Osteocyte (in vitro differentiated cells): ENCODE measurements at regions not wholly inside any gene's neighbourhood (a gene's known extent, or its start where the extent isn't known, plus 50 kb on each side); places are given as distances from the start of the nearest gene placed in this dataset.

Experiments used
- DNase-seq: peaks from one replicate; pipeline ENCODE4 v3.0.0; 2021; ENCODE audit warnings: mixed read lengths; ENCODE audit not compliant: unreplicated experiment; ENCODE audit errors: extremely low spot score
- H3K27ac Mint-ChIP-seq: one replicate; pipeline ENCODE4 v1.8.0; 2021; ENCODE audit warnings: mild to moderate bottlenecking, mixed read lengths; ENCODE audit not compliant: unreplicated experiment
- H3K27me3 Mint-ChIP-seq: one replicate; pipeline ENCODE4 v1.8.0; 2021; ENCODE audit warnings: mixed read lengths; ENCODE audit not compliant: unreplicated experiment
- H3K36me3 Mint-ChIP-seq: one replicate; pipeline ENCODE4 v1.8.0; 2021; ENCODE audit warnings: mixed read lengths; ENCODE audit not compliant: unreplicated experiment
- H3K4me1 Mint-ChIP-seq: one replicate; pipeline ENCODE4 v1.8.0; 2021; ENCODE audit warnings: mixed read lengths; ENCODE audit not compliant: unreplicated experiment
- H3K4me3 Mint-ChIP-seq: one replicate; pipeline ENCODE4 v1.8.0; 2021; ENCODE audit warnings: mild to moderate bottlenecking, moderate library complexity, mixed read lengths; ENCODE audit not compliant: unreplicated experiment
- H3K9me3 Mint-ChIP-seq: one replicate; pipeline ENCODE4 v1.8.0; 2021; ENCODE audit warnings: mixed read lengths; ENCODE audit not compliant: unreplicated experiment
- TF ChIP-seq, protein P1 (sequence below): fragments of 200-600 bp; sonication (generic); IDR thresholded peaks from 2 replicates; pipeline ENCODE4 v1.5.0; 2021; ENCODE audit warnings: antibody characterized with exemption, mild to moderate bottlenecking, moderate library complexity

- H3K36me3 Mint-ChIP-seq: no peaks in the 10 kb centered on the region
- H3K4me1 Mint-ChIP-seq: peaks cover 16% of the 10 kb centered on the region
- TF ChIP-seq, protein P1, sequence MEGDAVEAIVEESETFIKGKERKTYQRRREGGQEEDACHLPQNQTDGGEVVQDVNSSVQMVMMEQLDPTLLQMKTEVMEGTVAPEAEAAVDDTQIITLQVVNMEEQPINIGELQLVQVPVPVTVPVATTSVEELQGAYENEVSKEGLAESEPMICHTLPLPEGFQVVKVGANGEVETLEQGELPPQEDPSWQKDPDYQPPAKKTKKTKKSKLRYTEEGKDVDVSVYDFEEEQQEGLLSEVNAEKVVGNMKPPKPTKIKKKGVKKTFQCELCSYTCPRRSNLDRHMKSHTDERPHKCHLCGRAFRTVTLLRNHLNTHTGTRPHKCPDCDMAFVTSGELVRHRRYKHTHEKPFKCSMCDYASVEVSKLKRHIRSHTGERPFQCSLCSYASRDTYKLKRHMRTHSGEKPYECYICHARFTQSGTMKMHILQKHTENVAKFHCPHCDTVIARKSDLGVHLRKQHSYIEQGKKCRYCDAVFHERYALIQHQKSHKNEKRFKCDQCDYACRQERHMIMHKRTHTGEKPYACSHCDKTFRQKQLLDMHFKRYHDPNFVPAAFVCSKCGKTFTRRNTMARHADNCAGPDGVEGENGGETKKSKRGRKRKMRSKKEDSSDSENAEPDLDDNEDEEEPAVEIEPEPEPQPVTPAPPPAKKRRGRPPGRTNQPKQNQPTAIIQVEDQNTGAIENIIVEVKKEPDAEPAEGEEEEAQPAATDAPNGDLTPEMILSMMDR: no peak
- no peak overlapping the region for H3K4me3 Mint-ChIP-seq
- DNase-seq: no peak
- peaks cover 55% of the 10 kb centered on the region for H3K27me3 Mint-ChIP-seq
- H3K9me3 Mint-ChIP-seq: no peaks in the 10 kb centered on the region
- no peak overlapping the region for H3K27ac Mint-ChIP-seq
These were observed 56.6 kb upstream of the DRD2 start for GRCh38 chr11:113531575-113532451.

GRCh38 chr11:113531083-113531482, 55.9 kb upstream of the DRD2 start:
- no peaks in the 10 kb centered on the region for H3K36me3 Mint-ChIP-seq
- H3K27me3 Mint-ChIP-seq: peaks cover 54% of the 10 kb centered on the region
- H3K4me1 Mint-ChIP-seq: peaks cover 16% of the 10 kb centered on the region
- no peak overlapping the region for H3K4me3 Mint-ChIP-seq
- TF ChIP-seq, protein P1: no peak
- no peaks in the 10 kb centered on the region for H3K9me3 Mint-ChIP-seq
- no peak for DNase-seq
- H3K27ac Mint-ChIP-seq: no peak overlapping the region

GRCh38 chr11:113529606-113530005, 54.4 kb upstream of the DRD2 start:
- H3K27ac Mint-ChIP-seq: no peak overlapping the region
- peaks cover 47% of the 10 kb centered on the region for H3K27me3 Mint-ChIP-seq
- H3K4me3 Mint-ChIP-seq: no peak overlapping the region
- no peaks in the 10 kb centered on the region for H3K36me3 Mint-ChIP-seq
- H3K4me1 Mint-ChIP-seq: peaks cover 16% of the 10 kb centered on the region
- DNase-seq: no peak
- TF ChIP-seq, protein P1: no peak
- no peaks in the 10 kb centered on the region for H3K9me3 Mint-ChIP-seq

DNA sequence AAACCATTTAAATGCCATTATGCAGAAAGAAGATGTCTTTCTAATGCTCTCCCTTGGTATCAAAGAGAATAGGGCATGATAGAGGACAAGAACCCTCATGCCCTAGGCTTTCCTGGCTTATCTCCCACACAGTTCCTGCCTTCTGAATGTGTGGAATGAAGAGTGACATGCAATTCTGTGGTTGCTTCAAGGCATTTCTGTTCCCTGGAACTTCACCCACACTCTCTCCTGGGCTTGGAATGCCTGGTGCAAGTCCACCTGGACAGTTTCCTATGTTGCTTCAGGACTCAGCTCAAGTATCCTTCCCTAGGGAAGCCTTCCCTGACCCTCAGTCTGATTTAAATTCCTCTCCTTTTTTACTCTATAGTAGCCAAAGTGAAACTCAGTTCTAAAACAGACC, 53.8 kb upstream of the DRD2 start:
- no peak overlapping the region for H3K4me3 Mint-ChIP-seq
- no peak for DNase-seq
- H3K4me1 Mint-ChIP-seq: peaks cover 16% of the 10 kb centered on the region
- no peaks in the 10 kb centered on the region for H3K36me3 Mint-ChIP-seq
- peak overlapping the region; percentile 8 for H3K27ac Mint-ChIP-seq
- peaks cover 43% of the 10 kb centered on the region for H3K27me3 Mint-ChIP-seq
- TF ChIP-seq, protein P1: no peak
- no peaks in the 10 kb centered on the region for H3K9me3 Mint-ChIP-seq

DNA sequence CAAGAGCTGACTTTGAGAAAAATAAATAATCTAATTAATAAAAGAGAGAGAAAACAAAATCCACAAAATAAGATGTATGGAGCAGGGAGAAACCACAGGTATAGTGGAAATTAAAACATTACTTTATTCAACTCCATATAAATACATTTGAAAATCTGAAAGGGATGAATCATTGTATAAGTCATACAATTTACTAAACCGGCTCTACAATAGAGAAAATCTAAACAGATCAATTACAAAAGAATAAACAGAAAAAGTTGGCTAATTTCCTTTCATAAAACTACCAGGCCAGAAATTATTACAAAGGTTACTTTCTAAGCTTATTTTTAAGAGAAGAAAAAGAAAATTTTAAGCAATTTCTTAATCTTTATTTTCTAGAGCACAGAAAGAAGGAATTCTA, 51.3 kb upstream of the DRD2 start:
- TF ChIP-seq, protein P1: no peak
- H3K9me3 Mint-ChIP-seq: no peaks in the 10 kb centered on the region
- H3K27ac Mint-ChIP-seq: no peak overlapping the region
- H3K4me3 Mint-ChIP-seq: no peak overlapping the region
- H3K4me1 Mint-ChIP-seq: peaks cover 12% of the 10 kb centered on the region
- DNase-seq: no peak
- peaks cover 33% of the 10 kb centered on the region for H3K27me3 Mint-ChIP-seq
- no peaks in the 10 kb centered on the region for H3K36me3 Mint-ChIP-seq
